ENCODE measurements at regions not wholly inside any gene's neighbourhood (a gene's known extent, or its start where the extent isn't known, plus 50 kb on each side); places are given as distances from the start of the nearest gene placed in this dataset.

DNA sequence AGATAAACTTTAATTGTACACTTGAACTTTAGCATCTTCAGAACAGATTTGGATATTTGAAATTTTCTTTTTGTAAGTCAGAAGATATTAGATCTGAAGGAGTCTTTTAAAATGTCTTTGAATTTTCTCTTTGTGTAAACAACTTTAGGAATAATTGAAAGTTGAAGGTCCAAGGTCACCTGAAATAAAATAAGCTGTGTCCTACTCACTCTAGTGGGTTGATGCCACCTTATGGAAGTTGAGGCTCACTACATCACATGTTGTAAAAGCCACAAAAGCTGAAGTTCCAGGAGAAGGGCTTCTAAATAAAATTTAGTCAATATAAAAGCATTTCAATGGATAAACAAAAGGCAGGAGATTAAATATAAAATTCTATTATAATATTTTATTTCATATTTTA, 122.0 kb upstream of the ATXN7L3B start:
- DNase-seq, result peak; percentile 25

DNA sequence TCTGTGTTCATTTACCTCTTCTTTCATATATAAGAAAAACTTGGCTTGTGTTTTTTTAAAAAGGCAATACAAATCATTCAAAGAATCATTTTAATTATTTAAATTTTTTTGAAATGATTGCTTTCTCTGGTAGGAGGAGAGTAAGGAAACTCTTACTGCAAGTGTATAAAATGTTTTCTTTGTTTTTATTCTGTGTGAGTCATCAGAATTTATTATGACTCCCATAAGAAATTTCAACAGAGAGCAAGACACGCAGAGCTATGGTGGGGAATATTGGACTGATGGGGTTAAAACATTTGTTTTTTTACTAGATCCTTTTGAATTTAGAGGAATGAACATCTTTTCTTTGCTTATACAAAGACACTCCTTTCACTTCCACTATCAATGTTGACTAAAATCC, 119.1 kb upstream of the ATXN7L3B start:
- no peak for DNase-seq

DNA sequence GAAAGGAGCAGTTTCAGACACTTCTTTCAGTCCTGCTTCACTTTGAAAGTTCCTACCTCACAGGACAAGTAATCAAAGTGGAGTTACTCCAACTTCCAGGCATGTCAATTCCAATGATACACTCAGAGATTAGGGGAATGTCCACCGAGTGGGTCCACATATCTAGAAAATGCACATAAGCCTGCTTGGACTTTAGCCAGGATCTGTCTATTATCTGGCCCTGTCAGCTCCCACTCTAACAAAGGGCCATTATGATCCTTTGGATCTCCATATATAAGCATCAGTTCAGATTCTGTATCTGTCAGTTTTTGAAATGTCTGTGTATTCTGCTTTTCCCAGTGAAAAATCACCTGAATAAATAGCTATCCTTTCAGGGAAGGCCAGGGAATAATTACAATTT, 112.9 kb upstream of the ATXN7L3B start:
- no peak for DNase-seq

DNA sequence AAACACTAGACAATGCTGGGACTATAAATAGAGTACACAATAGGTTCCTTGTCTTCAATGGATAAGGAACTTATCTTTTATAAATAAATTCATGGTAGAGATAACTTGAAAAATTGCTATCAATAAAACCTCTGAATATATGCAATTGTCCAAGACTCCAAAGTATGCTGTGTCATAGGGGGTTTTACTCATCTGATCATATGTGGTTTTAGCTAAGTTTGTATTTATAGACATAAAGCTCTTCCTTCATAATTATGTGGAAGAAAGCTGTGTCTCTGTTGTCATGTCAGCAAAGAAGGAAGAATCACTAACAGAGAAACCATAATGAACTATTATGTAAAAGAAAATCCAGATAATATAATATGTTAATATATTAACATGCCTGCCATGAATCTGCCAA, 111.5 kb upstream of the ATXN7L3B start:
- no peak for DNase-seq

DNA sequence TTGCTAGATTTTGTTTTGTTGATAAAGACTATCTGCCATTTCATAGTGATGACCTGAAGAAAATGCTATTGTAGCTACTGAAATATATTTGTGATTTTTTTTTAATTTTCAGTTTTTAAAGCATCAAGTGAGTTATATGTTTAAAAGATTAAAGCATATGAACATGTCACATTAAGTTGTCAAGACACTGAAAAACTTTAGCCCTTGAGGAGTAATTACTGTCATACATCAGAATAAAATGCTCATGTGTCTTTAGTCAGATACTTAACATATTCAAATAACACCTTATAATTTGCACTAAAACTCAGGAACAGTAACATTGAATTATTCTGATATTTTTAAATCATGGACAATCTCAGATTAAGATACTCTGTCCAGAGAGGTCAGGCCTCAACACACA, 108.1 kb upstream of the ATXN7L3B start:
- DNase-seq, result no peak

DNA sequence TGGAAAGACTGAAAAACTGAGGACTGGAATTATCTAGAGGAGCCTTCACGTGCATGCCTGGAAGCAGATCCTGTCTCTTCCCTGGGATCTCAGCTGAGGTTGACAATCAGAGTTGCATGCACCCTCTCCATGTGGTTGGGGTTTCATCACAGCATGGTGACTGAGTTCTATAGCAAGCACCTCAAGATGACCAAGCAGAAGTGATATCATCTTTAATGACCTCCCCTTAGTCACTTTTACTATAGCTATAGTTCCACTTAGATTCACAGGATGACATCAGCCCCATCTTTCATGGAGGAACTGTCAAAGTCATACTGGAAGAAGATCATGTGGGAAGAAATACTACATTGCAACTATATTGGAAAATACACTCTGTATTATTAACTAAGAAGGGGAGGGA, 105.8 kb upstream of the ATXN7L3B start:
- no peak for DNase-seq

DNA sequence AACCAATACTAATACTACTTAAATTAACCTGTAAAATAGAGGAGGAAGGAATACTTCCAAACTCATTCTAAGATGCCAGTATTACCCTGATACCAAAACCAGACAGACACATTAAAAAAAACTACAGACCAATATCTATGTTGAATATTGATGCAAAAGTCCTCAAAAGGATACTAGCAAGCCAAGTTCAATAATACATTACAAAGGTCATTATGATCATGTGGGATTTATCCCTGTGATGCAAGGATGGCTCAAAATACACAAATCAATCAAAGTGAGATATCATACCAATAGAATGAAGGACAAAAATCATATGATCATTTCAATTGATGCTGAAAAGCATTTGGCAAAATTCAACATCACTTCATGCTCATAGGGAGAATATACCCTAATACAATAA, 97.2 kb upstream of the ATXN7L3B start:
- no peak for DNase-seq

DNA sequence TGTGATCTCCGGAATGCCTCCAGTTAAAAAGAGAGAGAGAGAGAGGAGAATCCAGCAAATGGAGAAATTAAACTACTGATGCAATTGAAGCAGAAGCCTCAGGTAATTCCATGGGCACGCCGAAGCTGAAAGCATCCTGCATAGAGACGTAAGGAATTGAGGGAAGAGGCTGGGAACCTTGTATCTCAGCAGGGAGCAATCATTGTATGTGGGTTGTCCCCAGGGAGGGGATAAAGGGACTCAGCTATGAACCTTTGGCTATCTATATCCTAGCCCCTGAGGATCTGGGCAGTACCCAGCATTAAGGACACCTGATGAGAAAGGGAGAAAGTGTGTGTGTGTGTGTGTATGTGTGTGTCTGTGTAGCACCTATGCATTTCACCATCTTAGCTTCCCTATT, 95.8 kb upstream of the ATXN7L3B start:
- no peak for DNase-seq

DNA sequence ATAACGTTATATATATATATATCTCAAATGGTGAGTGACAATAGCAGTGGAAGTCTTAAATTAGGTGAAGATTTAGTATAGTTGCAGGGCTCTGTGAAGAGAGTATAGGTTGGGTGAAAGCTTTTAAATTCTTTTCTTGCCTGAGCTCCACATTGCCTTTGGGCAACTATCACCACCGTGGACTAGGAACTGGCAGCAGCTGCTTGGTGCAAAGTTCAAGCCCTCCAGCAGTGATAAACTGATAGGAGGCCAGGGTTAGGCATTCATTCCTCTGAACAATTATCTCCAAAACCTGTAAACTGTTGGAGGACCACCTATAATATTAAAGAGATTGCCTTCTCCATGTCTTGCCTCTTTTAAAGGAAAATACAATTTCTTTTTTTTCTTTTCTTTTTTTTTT, 91.2 kb upstream of the ATXN7L3B start:
- no peak for DNase-seq

DNA sequence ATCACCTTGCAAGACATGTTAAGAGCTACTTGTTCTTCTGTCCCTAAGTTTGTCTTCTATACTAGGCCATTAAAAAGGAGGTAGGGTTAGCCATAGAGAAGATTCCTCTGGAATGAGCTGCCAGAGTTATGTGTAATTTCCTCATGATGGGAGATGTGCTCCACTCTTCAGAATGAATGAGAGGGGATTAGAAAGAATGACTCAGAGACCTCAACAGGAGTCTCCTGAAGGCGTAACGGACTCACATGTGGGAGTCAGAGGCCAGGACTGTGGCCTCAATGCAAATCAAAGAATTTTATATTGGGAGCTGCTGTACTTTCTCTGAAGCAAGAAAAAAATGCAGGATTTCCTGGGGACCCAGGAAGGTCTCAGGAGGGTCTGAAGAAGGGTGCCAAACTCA, 87.8 kb upstream of the ATXN7L3B start:
- no peak for DNase-seq

DNA sequence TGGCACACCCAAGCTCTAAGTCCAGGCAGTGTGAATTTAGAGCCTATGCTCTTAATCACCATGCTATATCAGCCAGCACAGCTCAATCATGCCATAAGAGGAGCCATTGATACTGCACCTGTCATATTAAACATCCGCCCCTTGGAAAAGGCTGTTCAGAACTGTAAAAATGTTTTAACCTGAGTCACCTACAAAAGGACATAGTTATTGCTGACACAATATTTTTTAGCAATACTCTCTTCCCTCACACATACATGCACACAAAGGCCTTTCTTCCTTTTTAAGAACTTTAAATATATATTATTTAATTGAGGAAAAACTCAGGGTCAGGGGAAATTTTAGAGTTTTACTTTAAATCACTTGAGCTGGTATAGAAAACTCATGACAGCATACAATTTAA, 83.5 kb upstream of the ATXN7L3B start:
- DNase-seq, result no peak

DNA sequence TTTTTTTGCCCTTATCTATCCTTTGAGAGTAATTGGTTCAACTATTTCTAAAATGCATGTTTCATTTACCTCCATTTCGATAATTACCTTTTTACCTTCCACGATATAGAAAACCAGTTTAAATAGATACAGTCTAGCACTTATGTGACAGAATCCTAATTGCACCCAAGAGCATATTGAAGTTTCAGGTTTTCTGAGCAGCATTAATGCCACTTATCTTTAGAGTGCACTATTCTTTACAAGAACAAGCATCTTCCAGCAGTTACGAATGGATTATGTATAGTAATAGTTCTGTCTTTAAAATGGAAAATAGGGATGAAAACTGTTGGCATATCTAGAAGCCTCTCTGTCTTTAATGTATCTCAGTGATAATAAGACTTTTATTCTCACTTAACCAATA, 82.2 kb upstream of the ATXN7L3B start:
- no peak for DNase-seq

DNA sequence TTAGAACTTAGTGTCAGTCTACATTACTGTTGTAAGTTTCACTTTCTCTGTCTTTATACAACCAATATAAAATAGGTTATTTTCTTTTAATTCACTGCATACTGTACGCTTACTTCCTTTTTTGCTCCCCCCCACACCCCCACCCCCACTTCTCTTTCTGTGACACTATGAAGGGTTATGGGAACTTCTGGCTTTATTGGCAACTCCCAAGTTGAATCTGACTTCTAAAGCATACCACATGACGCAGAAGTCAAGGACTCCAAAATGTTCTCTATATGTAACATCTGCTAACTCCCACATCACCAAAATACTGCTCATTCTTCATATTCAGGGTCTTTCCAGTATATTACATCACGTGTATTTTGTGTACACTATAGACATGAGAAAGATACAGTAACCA, 81.2 kb upstream of the ATXN7L3B start:
- DNase-seq, result no peak

DNA sequence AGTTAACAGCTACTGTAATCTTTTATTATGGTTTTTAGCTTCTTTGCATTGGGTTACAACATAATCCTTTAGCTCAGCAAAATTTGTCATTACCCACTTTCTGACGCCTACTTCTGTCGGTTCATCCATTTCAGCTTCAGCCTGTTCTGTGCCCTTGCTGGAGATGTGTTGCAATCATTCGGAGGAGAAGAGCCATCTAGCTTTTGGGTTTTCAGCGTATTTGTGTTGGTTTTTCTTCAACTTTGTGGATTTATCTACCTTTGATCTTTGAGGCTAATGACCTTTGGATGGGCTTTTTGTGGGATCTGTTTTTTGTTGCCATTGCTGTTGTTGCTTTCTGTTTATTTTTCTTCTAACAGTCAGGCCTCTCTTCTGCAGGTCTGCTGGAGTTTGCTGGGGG, 69.2 kb upstream of the ATXN7L3B start:
- no peak for DNase-seq

DNA sequence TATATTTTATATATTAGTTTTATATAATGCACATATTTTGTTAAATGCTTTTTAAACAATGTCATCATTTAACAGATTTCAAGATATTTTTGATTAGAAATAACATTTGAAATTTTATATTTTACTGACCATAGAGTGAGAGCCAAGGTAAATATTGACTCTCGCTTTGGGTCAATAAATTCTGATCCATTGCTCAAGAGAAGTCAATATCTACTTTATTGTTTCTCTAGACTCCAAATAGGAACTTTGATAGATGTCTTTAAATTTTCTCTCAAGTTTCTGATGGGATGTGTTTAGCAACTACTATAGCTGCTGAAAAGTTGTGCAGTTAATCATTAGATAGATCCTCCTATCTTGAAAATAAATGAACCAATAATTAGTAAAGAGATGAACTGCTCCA, 61.4 kb upstream of the ATXN7L3B start:
- no peak for DNase-seq

DNA sequence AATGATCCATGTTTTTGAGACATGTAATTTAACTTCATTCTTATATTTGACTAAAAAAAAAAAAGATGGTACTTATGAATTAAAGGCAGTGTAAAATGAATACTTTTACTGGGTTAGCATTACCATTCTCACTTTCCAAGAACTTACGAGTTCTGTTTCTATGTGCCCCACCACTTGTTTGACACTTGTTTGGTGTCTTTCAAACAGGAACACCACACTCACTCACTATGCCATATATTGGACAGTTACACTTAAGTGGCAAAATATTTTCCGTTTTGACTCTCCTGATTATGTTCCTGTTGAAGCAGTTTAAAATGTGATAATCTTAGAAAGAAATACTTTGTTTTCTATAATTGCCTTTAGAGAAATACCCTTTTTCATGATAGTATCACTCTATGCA, 56.6 kb upstream of the ATXN7L3B start:
- DNase-seq, result no peak

DNA sequence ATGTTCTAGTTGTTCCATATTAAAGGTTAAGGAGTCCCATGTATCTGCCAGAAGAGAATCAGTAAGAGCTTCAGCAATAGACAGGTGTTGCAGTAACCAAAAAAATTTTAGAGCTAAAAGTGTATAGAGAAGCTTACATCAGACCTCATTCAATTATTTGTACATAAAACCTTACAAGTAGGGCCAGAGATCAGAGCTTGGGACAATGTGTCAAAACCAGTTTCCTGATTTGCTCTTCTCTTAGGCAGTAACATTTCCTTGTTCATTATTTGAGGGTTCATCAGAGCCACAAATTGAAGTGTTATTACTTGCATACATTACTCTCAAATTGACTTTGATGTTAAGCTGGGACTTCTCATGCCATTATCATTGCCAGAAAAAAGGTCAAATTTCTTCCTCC, 55.5 kb upstream of the ATXN7L3B start:
- no peak for DNase-seq

DNA sequence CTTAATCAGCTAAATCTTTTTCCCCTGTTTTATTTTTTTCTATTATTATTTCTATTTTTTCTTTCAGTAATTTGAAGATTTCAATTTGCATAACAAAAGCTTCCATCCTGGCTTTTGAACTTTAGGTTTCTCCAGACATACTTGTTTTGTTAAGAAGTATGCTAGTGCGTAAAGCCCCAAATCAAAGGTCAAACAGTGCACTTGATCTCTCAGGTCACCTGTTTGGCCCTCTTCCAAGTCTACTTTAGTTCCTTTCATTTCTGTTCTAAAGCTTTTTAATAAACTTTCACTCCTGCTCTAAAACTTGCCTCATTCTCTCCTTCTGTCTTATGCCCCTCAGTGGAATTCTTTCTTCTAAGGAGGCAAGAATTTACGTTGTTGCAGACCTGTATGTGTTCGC, 54.6 kb upstream of the ATXN7L3B start:
- DNase-seq, result no peak

Measured in activated CD4-positive, alpha-beta T cell treated with anti-CD3 and anti-CD28 coated beads, Interleukin-10, Interleukin-2, amounts not matched to agents 100 ng/mL and 50 ng/mL, durations not matched to agents 16 hours and 8 hours (primary cell).